MV-4-11 (cell line): ENCODE measurements at regions not wholly inside any gene's neighbourhood (a gene's known extent, or its start where the extent isn't known, plus 50 kb on each side); places are given as distances from the start of the nearest gene placed in this dataset.
"Not testable (repeated sequence)": the region's sequence is repeated elsewhere in the genome, so short reads cannot be mapped to it uniquely, and the experiment has no call there.

Experiments
- DNase-seq: peaks from one replicate; lab custom pipeline; 2025; lab: John Stamatoyannopoulos, UW

DNA sequence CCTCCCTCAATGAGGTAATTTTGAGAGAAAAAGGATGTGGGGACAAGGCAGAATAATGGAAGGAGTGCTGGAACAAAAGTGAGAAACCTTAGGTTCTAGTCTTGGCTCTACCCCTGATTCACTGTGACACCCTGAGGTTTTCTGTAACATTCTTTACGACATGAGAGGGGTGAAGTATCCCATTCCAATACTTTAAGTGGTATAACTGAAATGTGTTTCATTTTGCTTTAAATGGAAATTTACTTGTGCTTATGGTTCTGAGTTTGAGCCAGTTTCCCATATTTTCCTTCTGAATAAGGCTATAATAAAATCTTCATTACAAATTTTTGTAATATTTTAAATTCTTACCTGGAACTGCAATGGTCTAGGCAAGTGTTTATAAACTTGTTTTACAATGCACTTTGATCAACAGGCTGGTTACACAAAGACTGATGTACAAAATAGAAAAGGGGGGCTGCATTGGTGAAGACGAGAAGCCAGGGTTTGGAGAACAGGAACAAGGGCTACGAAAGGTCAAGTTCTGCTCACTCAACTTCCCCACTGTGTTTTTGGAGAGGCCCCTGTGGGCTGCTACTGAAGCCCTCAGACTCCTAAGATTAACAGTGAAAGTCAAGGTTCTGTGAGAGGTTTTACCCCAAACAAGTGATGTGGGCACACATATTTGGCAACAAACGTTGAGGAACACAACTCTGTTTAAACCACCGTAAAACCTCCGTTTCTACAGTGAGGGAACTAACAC, 171.9 kb upstream of the ELL2 start:
- DNase-seq: peak; percentile 75

DNA sequence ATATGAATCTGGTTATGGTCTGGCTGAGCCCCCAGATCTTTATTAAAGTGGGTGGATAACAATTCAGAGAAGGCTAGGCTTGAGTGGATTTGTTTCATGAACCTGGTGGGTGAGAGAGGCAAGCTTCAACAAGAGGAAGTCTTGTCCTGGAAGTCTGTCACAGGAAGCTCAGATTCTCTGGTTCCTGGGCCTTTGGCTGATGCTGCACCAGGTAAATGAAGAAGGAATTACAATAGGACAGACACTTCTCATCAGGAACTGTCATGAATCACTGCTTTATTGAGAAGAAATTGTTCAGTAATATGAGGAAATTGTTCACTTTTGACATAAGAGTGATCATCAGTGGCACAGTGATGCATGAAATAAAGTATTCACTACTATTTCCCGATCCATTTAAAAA, 167.6 kb upstream of the ELL2 start:
- no peak for DNase-seq

DNA sequence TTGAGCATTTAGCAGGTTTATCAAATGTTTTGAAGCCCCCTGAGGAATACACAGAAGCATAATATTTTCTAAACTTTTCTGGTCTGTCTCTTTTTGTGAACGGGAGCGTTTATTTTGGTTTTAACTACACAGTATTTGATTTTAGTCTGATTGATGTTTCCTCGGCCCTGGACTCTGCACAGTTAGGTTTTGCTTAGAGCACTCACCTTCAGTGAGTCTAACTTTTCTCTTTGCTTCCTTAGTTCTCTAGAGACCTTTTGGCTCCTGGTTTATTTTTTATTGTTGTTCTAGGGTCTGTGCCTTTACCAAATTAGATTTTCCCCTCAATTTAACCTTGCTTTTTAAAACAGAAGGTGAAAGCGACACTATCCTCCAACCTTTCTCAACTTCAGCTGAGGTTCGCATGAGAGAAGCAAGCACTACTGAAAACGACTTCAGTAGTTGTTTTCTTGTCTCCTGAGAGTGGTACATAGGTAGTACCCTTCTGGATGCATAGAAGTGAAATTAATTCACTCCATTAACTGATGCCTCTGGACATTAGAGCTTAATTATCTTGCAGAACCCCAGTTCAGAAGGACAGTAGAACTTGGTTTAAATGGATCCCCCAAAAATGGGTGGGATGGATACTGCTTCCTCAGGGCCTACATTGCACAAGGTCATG, 166.7 kb upstream of the ELL2 start:
- no peak for DNase-seq

DNA sequence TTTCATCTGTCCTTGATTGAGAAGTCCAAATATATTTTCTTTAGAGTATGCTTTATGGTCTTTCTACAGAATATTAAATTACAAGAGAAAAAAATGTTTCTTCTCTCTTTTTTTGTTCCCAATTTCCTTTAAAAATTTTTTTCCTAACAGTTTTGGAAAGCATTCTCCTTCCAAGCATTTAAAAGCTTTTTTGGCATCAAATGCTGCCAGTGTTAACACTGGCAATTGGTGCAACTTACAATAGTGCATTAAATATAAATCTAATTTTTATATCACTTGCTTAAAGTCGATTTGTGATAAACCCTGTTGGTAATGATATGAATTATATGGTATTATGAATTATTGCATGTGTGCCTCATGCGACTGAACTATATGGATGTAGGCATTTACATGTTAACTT, 165.9 kb upstream of the ELL2 start:
- no peak for DNase-seq

DNA sequence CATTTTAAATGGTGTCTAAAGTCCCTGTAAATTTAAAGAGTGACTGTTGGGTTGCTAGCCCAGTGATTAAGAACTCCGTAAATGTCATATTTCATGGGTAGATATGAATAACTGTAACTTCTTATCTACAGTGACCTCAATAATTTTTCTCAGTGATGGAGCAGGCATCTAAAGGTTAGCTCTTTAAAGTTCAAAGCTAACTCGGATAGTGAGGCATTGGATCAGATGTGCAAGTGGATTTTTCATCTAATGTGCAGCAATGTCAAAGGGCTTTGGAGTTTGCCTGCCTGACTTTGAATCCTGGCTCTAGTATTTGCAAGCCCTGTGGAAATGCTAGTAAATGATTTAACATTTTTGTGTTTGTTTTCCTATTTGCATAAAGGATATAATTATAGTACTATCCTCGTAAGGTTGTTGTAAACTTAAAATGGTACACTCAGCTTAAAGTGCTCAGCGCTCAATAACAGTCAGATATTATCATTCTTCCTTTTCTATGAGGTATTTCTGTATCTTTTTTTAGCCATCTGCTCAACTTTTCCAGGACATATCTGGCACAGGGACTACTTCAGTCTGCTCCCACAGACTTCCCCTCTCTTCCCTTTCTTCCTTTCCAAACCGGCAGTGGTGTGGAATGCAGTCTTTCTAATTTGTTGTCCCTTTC, 163.7 kb upstream of the ELL2 start:
- DNase-seq: no peak

DNA sequence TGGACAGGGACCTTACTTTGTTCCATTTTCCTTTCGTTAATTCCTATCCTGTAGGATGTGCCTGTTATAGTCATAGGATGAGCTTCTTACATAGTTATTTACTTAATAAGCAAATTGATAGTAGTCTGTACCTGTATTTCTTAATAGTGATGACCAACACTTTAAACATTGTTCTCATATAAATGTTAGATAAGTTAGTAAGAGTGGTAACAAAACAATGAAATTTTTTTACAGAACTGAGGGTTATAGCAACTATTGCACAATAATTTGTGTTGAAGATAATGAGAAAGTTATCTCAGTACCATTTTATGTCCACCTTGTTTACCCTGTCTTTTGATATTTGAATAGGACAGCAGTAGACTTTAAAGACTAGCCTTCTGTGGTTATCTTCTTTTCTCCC, 162.9 kb upstream of the ELL2 start:
- no peak for DNase-seq

DNA sequence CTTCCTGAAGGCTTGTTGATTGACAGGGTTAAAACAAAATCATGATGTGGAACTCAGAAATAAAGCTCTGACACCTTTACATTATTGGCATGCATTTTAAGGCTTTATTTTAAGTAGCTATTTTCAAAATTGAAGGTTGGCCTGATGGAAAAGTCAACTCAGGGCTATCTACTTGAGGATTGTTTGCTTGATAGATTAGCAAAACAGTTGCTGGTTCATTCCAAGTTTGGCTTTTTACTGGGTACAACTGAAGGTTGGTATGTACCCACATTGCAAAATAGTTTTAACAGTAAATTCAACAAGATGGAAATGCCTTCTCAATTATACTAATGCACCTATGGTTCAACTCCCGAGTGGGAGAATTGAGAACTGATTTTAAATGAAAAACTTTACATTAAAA, 161.8 kb upstream of the ELL2 start:
- no peak for DNase-seq

DNA sequence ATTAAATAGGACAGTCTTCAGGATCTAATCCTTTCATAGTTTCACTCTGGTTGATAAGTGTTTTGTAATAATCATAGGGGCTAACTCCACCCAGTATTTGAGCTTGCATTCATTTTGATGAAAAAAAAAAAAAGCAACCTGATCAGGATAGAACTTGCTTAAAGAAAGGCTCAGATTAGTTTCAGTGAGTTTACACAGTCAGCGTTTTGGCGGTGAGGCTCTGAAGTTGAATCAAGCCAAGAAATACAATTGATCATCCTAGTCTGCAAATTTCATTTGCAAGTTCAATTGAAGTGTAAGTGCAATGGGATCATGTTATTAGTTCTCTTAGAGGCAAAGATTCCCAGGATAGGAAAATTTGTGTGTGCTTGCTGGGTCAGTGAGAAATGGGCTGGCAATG, 159.7 kb upstream of the ELL2 start:
- DNase-seq: no peak

DNA sequence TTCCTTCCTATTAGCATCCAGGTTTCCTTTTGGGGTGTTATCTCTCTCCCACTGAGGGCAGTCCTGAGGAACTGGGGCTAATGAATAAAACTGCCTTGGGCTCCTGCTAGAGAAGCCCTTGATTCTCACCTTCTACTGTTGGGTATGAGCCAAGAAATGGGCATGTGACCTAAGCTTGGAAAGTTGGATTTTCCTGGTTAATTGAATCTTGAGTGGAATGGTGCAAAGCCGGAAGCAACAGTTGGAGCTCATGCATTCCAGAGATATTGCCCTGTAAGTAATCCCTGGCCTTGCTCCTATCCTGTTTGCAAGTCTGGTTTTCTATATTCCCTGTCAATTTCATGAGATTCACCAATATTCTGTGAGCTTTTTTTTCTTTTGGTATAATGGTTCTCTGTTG, 158.5 kb upstream of the ELL2 start:
- no peak for DNase-seq

DNA sequence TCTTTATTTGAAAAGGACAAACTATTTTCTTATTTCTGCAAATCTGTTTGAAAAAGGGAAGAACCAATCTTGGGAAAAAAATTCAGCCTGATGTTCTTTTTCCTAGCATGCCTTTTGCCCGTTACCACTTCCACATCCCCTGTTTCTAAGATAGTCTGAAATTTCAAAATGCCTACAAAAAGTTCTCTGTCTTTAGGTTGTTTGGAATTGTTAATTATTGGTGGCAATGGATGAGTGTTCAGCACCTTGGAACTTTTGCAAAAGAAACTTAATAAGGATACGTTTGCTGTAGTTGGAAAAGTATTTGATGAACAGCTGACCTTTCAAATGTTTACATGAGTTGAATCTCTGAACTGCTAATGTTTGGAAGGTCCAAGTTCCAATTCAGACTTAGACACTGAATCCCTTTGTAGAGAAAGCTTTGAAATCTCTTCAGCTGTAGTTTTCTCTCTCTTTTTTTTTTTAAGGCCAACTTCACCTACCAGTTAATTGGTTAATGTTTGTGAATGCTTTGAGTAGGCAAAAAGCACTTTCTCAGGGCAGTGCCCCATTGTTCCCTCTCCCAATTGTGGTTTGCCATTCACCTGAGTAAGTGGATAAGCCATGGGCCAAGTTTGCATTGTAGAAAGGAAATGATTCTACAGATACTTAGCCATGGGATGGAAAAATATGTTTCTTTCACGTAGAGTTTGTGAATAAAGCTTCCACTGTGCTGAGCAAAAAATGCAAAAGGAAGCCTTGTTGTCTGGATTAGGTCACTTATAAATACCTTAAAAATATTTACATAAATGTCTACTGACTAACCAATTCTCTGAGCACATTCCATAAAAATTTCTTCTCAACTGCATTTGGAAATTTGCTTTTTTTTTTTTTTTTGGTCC, 156.4 kb upstream of the ELL2 start:
- no peak for DNase-seq

DNA sequence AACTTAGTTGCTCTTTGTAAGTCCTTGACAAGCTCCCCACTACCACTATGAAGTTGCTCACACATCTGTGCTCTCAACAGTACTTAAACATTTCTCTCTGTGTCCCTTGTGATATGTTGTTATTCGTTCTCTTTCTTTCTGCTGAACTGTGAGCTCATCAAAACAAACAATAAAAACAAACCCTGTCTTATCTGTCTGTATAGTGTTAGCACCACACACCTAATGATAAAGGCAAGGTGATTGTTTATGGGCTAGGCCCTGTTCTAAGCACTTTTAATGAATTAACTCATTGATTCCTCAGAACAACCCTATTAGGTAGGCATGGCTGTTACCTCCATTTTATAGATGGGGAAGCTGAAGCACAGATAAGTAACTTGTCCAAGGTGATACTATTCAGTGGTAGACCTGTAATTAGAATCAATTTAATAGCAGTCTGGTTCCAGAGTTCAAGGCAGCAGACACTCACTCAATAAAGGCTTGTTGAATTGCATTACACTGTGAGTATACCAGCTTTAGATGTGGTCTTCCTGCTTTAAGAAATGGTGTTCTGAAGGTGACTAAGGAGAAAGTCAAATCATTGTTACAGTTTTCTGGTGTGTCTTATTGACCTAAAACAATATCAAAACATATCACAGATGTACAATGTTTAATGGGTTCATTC, 153.6 kb upstream of the ELL2 start:
- DNase-seq: no peak

DNA sequence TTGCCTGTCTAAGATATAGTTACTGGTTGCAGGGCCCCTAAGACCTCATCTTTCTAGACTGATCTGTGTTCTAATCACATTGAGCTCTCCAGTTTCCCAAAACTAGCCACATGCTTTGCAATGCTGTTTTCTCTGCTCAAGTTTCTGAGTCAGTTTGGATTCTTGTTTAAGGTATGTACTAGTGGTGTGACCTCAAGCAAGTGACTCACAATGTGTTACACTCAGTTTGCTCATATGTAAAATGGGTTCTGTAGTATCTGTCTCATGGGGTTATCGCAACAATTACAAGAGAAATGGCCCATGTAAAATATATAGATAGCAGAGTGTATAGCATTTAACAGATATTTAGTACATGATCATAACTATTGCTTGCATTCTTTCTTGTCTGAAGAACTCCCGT, 153.1 kb upstream of the ELL2 start:
- DNase-seq: no peak

DNA sequence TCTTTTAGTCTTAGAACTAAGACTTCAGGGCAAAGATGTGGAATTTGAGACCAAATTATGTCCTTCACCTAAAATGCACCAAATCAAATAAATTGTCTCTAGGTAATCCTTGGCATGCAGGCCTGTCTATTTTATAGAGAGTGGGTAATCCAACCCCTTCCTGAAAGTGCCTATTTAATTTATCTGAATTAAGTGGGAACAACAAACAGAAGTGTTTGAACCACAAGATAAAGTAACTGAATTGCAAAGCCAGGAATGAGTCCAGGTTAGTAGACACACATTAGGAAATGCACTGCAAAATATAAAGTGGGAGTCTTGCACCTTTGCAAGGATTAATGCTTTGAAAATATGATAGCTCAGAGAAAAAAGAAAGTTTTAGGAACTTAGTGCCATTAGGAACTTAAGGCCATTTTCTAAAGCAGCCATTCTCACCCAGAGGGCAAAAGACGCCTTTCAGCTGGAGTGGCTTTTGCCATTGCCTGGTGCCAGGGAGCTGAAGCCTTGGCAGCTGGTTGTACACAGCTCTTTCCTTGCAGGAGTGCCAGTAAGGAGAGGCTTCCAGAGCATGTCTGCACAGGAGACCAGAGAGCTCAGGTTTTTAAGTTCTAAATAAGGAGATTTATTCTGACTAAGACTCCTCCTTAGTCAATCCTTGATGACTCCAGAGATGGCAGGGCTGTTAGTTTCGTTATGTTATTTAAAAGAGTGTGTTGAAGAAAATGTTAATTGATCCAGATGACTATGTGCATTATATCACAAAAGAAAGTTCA, 151.7 kb upstream of the ELL2 start:
- DNase-seq: no peak

DNA sequence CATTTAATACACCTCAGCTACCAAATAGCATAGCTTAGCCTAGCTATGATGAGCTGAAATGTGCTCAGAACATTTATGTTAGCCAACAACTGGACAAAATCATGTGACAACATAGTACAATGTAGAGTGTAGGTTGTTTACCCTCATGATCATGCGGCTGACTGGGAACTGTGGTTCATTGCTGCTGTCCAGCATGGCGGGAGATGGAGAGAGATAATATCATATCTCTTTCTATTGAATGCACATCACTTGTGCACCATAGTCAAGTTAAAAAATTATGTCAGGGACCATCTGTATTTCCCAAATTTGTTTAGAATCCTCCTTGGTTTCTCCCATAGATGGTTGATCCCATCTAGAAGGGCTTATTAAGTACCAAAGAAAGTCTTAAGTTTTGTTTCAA, 151.1 kb upstream of the ELL2 start:
- DNase-seq: no peak

DNA sequence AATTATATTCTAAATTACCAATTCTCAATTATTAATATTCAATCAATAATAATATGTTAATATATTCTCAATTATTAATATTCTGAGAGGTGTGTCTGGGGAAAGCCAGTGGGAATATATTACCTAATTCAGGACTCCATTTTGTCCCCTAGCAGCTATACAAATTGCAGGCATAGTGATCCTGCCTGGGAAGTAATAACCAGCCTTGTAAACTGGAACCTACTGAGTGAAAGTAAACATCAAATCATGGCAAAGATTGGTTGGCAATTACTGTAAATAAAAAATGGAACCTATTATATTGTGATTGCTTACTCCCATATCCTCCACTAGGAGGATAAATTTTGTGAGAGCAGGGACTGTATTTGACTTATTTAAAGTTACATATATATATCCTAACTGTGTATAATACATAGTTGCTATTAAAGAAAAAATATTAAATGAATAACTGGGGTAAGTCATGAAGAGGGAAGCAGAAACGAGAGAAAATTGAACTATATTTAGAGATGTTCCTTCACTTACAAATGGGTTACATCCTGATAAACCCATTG, 150.5 kb upstream of the ELL2 start:
- DNase-seq: no peak

DNA sequence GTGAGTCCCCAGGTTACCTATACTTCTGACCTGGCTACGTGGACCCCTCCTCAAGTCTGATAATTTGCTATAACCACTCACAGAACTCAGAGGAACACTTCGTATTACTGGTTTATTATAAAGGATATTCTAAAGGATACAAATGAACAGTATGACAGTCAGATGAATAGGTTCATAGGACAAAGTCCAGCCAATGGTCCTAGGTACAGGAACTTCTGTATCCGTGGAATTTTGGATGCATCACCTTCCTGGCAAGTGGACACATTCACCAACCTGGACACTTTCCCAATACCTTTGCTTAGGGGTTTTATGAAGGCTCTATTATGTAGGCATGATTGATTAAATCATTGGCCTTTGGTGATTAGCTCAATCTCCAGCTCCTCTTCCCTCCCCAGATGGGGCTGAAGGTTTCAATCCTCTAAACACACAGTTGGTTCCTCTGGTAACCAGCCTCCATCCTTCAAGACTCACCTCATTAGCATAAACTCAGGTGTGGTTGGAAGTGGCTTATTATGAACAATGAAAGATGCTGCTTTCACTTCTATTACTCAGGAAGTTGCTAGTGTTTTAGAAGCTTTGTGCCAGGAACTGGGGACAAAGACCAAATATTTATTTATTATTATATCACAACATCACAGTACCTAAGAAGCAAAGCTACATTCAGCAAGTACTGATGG, 149.6 kb upstream of the ELL2 start:
- no peak for DNase-seq

DNA sequence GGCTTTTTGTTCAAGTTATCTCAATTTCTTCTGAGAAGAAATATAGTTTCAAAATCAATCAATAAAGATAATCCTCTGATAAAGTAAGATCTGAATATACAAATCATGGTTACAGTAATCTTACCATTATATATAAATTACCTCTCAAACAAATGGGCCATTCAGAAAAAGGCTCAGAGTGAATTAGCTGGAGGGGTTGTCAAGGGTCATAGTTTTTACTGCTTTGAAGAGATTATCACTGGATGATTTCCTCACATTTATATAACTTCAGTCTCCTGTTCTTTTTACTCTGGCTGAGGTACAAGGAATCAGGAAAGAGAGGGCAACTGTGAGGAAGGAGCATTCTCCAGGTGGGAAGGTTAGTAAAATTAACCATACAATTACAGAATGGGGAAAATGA, 148.6 kb upstream of the ELL2 start:
- no peak for DNase-seq

DNA sequence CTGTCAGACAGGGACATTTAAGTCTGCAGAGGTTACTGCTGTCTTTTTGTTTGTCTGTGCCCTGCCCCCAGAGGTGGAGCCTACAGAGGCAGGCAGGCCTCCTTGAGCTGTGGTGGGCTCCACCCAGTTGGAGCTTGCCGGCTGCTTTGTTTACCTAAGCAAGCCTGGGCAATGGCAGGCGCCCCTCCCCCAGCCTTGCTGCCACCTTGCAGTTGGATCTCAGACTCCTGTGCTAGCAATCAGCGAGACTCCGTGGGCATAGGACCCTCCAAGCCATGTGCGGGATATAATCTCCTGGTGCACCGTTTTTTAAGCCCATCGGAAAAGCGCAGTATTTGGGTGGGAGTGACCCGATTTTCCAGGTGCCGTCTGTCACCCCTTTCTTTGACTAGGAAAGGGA, 147.0 kb upstream of the ELL2 start:
- not testable (repeated sequence) for DNase-seq

DNA sequence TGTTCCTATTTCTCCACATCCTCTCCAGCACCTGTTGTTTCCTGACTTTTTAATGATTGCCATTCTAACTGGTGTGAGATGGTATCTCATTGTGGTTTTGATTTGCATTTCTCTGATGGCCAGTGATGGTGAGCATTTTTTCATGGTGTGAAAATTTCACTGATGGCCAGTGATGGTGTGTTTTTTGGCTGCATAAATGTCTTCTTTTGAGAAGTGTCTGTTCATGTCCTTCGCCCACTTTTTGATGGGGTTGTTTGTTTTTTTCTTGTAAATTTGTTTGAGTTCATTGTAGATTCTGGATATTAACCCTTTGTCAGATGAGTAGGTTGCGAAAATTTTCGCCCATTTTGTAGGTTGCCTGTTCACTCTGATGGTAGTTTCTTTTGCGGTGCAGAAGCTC, 142.2 kb upstream of the ELL2 start:
- DNase-seq: not testable (repeated sequence)

DNA sequence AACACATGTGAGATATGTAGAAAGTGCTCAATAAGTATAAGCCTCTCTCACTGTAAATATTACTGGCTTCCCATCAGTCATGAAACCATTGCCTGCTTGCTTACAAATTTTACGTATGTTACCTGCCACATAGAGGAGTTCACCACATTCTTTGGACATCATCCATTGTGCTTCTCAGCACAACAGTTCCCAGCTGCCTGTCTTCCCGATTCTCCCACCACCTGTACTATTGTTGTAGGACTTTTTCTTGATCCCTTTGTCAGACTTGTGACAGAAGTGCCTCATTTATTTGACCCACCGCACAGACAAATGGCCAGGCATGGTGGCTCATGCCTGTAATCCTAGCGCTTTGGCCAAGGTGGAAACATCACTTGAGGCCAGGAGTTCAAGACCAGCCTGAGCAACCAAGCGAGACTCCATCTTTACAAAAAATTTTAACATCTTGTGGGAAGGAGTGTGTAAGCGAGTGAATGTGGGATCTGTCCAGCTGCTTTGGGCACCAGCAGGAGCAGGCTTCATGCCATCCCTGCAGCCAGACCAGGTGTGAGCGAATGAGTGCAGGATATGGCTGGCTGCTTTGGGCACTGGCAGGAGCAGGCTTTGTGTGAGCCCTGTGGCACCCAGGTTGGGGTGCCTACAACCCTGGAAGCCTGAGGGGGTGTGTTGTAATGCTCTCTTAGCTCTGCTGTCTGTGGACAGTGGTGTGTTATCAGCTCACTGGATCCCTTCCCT, 139.9 kb upstream of the ELL2 start:
- no peak for DNase-seq
